GM23248 (cell line): ENCODE measurements at regions not wholly inside any gene's neighbourhood (a gene's known extent, or its start where the extent isn't known, plus 50 kb on each side); places are given as distances from the start of the nearest gene placed in this dataset.

Experiments
- DNase-seq: peaks from one replicate; pipeline ENCODE4 v3.0.0-alpha.2; 2015
- H2AFZ ChIP-seq: fragments of 200-600 bp; sonication (generic); 2 replicates; pipeline ENCODE4 v1.6.1; 2016; ENCODE audit warnings: antibody characterized with exemption
- H3F3A ChIP-seq: fragments of 200-600 bp; sonication (generic); 2 replicates; pipeline ENCODE4 v1.6.1; 2016; ENCODE audit warnings: mild to moderate bottlenecking, antibody characterized with exemption, mixed run types; ENCODE audit not compliant: insufficient read depth
- H3K27ac ChIP-seq: fragments of 200-600 bp; sonication (generic); 2 replicates; pipeline ENCODE4 v1.5.1; 2016; ENCODE audit warnings: mild to moderate bottlenecking
- H3K27me3 ChIP-seq: fragments of 200-600 bp; sonication (generic); replicated peaks from 2 replicates; pipeline ENCODE4 v1.6.1; 2016; ENCODE audit warnings: mild to moderate bottlenecking; ENCODE audit not compliant: insufficient read depth
- H3K36me3 ChIP-seq: fragments of 200-600 bp; sonication (generic); 2 replicates; pipeline ENCODE4 v1.6.1; 2016; ENCODE audit warnings: low read depth, mild to moderate bottlenecking
- H3K4me1 ChIP-seq: fragments of 200-600 bp; sonication (generic); 2 replicates; pipeline ENCODE4 v1.6.1; 2016; ENCODE audit warnings: mild to moderate bottlenecking; ENCODE audit not compliant: insufficient read depth
- H3K4me2 ChIP-seq: fragments of 200-600 bp; sonication (generic); one replicate; pipeline ENCODE4 v1.6.1; 2016; ENCODE audit warnings: mild to moderate bottlenecking; ENCODE audit not compliant: unreplicated experiment
- H3K4me3 ChIP-seq: fragments of 200-600 bp; sonication (generic); 2 replicates; pipeline ENCODE4 v1.5.1; 2016; ENCODE audit warnings: mild to moderate bottlenecking
- H3K79me2 ChIP-seq: fragments of 200-600 bp; sonication (generic); 2 replicates; pipeline ENCODE4 v1.6.1; 2016; ENCODE audit warnings: mild to moderate bottlenecking; ENCODE audit not compliant: insufficient read depth
- H3K9ac ChIP-seq: fragments of 200-600 bp; sonication (generic); 2 replicates; pipeline ENCODE4 v1.6.1; 2016; ENCODE audit warnings: mild to moderate bottlenecking
- H3K9me2 ChIP-seq: fragments of 200-600 bp; sonication (generic); 2 replicates; pipeline ENCODE4 v1.6.1; 2016; ENCODE audit warnings: mixed run types, mild to moderate bottlenecking, moderate library complexity; ENCODE audit not compliant: insufficient read depth
- H3K9me3 ChIP-seq: fragments of 200-600 bp; sonication (generic); one replicate; pipeline ENCODE4 v1.6.1; 2017; ENCODE audit warnings: low read depth
- H4K20me1 ChIP-seq: fragments of 200-600 bp; sonication (generic); 2 replicates; pipeline ENCODE4 v1.6.0; 2016; ENCODE audit not compliant: insufficient read depth
- EZH2 ChIP-seq: fragments of 200-600 bp; sonication (generic); IDR thresholded peaks from 2 replicates; pipeline ENCODE4 v1.6.1; 2018; ENCODE audit warnings: antibody characterized with exemption, mild to moderate bottlenecking; ENCODE audit not compliant: insufficient read depth, poor library complexity, severe bottlenecking
- EZH2phosphoT487 ChIP-seq: fragments of 200-600 bp; sonication (generic); IDR thresholded peaks from 2 replicates; pipeline ENCODE4 v1.6.1; 2018; ENCODE audit warnings: antibody characterized with exemption, moderate library complexity, mild to moderate bottlenecking, low read depth; ENCODE audit not compliant: insufficient read depth
- WGBS, 2 experiments: methylation state at CpG; one replicate each; pipeline ENCODE4 v1.1.6; 2015 to 2017; ENCODE audit warnings: low lambda C conversion rate in 2 of 2, low coverage in 1 of 2; ENCODE audit errors: missing lambda C conversion rate in 2 of 2; 5-methylcytosine and 5-hydroxymethylcytosine counted together
- in situ Hi-C: fragments of 300-500 bp; cut with MboI; formaldehyde crosslinking; loops from 2 replicates; pipeline ENCODE4 v1.15.0; 2020

- H2AFZ ChIP-seq = no peak overlapping the region
- H3K79me2 ChIP-seq = no peaks in the 10 kb centered on the region
- H3K27me3 ChIP-seq = no peaks in the 10 kb centered on the region
- TF ChIP-seq EZH2 (no peak), EZH2phosphoT487 (no peak)
- no peaks in the 10 kb centered on the region for H3K9me2 ChIP-seq
- no peak overlapping the region for H3K4me3 ChIP-seq
- DNase-seq = no peak
- in situ Hi-C loops = no loop called here
- no peaks in the 10 kb centered on the region for H3K4me1 ChIP-seq
- H3K27ac ChIP-seq = no peak overlapping the region
- H3K9ac ChIP-seq = no peak overlapping the region
- H3K4me2 ChIP-seq = no peak overlapping the region
- H3F3A ChIP-seq = no peaks in the 10 kb centered on the region
- no peaks in the 10 kb centered on the region for H3K36me3 ChIP-seq
- H3K9me3 ChIP-seq = no peaks in the 10 kb centered on the region
- 32 to 40% methylated on average over 5 of the region's 5 CpGs for whole genome bisulfite sequencing, 2 experiments
- no peaks in the 10 kb centered on the region for H4K20me1 ChIP-seq
These were observed 179.1 kb upstream of the OTX2 start for GRCh38 chr14:56989359-56989758.

GRCh38 chr14:56979936-56980335 is 169.7 kb upstream of the OTX2 start:
- H3K9me3 ChIP-seq = no peaks in the 10 kb centered on the region
- H4K20me1 ChIP-seq = no peaks in the 10 kb centered on the region
- no peak overlapping the region for H3K4me2 ChIP-seq
- H3K9me2 ChIP-seq = no peaks in the 10 kb centered on the region
- no peak for TF ChIP-seq EZH2phosphoT487
- TF ChIP-seq EZH2 = no peak
- no peaks in the 10 kb centered on the region for H3K27me3 ChIP-seq
- H3K79me2 ChIP-seq = no peaks in the 10 kb centered on the region
- in situ Hi-C loops = no loop called here
- H3K4me3 ChIP-seq = no peak overlapping the region
- WGBS, 2 experiments = 22 to 26% methylated on average over 3 of the region's 3 CpGs
- H3K9ac ChIP-seq = no peak overlapping the region
- no peaks in the 10 kb centered on the region for H3K4me1 ChIP-seq
- no peaks in the 10 kb centered on the region for H3K36me3 ChIP-seq
- no peak for DNase-seq
- no peaks in the 10 kb centered on the region for H3F3A ChIP-seq
- H2AFZ ChIP-seq = no peak overlapping the region
- H3K27ac ChIP-seq = no peak overlapping the region

GRCh38 chr14:56976211-56976610 is 165.9 kb upstream of the OTX2 start:
- TF ChIP-seq EZH2phosphoT487 (no peak), EZH2 (no peak)
- Histone ChIP-seq H3K4me1 (no peaks in the 10 kb centered on the region), H3K27ac (no peak overlapping the region), H3K9me3 (no peaks in the 10 kb centered on the region), H3K9ac (no peak overlapping the region), H3K4me2 (no peak overlapping the region), H4K20me1 (no peaks in the 10 kb centered on the region), H3K9me2 (no peaks in the 10 kb centered on the region), H3F3A (no peaks in the 10 kb centered on the region), H3K27me3 (no peaks in the 10 kb centered on the region), H3K36me3 (no peaks in the 10 kb centered on the region), H3K4me3 (no peak overlapping the region), H3K79me2 (no peaks in the 10 kb centered on the region), H2AFZ (no peak overlapping the region)
- in situ Hi-C loops = no loop called here
- DNase-seq = no peak
- WGBS, 2 experiments = 25 to 61% methylated on average over 2 of the region's 2 CpGs

- H2AFZ ChIP-seq = no peak overlapping the region
- in situ Hi-C loops = no loop called here
- H3K79me2 ChIP-seq = no peaks in the 10 kb centered on the region
- no peaks in the 10 kb centered on the region for H3K4me1 ChIP-seq
- WGBS, 2 experiments = 24 to 26% methylated on average over 4 of the region's 4 CpGs
- no peaks in the 10 kb centered on the region for H3K27me3 ChIP-seq
- DNase-seq = no peak
- TF ChIP-seq EZH2phosphoT487 (no peak), EZH2 (no peak)
- H3K4me2 ChIP-seq = no peak overlapping the region
- no peak overlapping the region for H3K27ac ChIP-seq
- H4K20me1 ChIP-seq = no peaks in the 10 kb centered on the region
- H3K9ac ChIP-seq = no peak overlapping the region
- H3K36me3 ChIP-seq = no peaks in the 10 kb centered on the region
- no peaks in the 10 kb centered on the region for H3F3A ChIP-seq
- no peaks in the 10 kb centered on the region for H3K9me3 ChIP-seq
- H3K4me3 ChIP-seq = no peak overlapping the region
- H3K9me2 ChIP-seq = no peaks in the 10 kb centered on the region
These were observed 165.2 kb upstream of the OTX2 start for GRCh38 chr14:56975521-56975920.

- no peaks in the 10 kb centered on the region for H4K20me1 ChIP-seq
- DNase-seq = no peak
- no peak overlapping the region for H3K9ac ChIP-seq
- no peaks in the 10 kb centered on the region for H3K27me3 ChIP-seq
- no peaks in the 10 kb centered on the region for H3F3A ChIP-seq
- H3K4me3 ChIP-seq = no peak overlapping the region
- H3K79me2 ChIP-seq = no peaks in the 10 kb centered on the region
- no peak overlapping the region for H3K27ac ChIP-seq
- no peaks in the 10 kb centered on the region for H3K9me2 ChIP-seq
- H2AFZ ChIP-seq = no peak overlapping the region
- no peaks in the 10 kb centered on the region for H3K9me3 ChIP-seq
- H3K4me1 ChIP-seq = no peaks in the 10 kb centered on the region
- in situ Hi-C loops = no loop called here
- H3K36me3 ChIP-seq = no peaks in the 10 kb centered on the region
- no peak overlapping the region for H3K4me2 ChIP-seq
- TF ChIP-seq EZH2 (no peak), EZH2phosphoT487 (no peak)
These were observed 162.7 kb upstream of the OTX2 start for GRCh38 chr14:56972948-56973347.
